NCI-H146 (cell line): ENCODE measurements at regions not wholly inside any gene's neighbourhood (a gene's known extent, or its start where the extent isn't known, plus 50 kb on each side); places are given as distances from the start of the nearest gene placed in this dataset.
A peak's percentile ranks its signal among the peaks of the same experiment; 100 is the strongest.

Experiments used
- DNase-seq: peaks from one replicate; lab custom pipeline; 2025; lab: John Stamatoyannopoulos, UW

GRCh38 chr18:78071166-78071710 lies 821.6 kb downstream of the GALR1 start:
- DNase-seq, result no peak

GRCh38 chr18:78071776-78072175 lies 822.1 kb downstream of the GALR1 start:
- DNase-seq, result no peak

- DNase-seq, result no peak
These were observed 822.7 kb downstream of the GALR1 start for GRCh38 chr18:78072375-78072774.

GRCh38 chr18:78073275-78073674 lies 823.6 kb downstream of the GALR1 start:
- DNase-seq, result no peak

- no peak for DNase-seq
These were observed 824.9 kb downstream of the GALR1 start for GRCh38 chr18:78074400-78075020.

GRCh38 chr18:78080081-78080480 lies 830.4 kb downstream of the GALR1 start:
- peak; percentile 86 for DNase-seq

- DNase-seq, result peak; percentile 70
These were observed 831.1 kb downstream of the GALR1 start for GRCh38 chr18:78080761-78081160.

GRCh38 chr18:78082816-78083215 lies 833.2 kb downstream of the GALR1 start:
- DNase-seq, result peak; percentile 97

- DNase-seq, result no peak
These were observed 835.9 kb downstream of the GALR1 start for GRCh38 chr18:78085241-78086185.

GRCh38 chr18:78086931-78087330 lies 837.3 kb downstream of the GALR1 start:
- no peak for DNase-seq

GRCh38 chr18:78087338-78087737 lies 837.7 kb downstream of the GALR1 start:
- no peak for DNase-seq

GRCh38 chr18:78090584-78090983 lies 840.9 kb downstream of the GALR1 start:
- DNase-seq, result peak; percentile 76

- DNase-seq, result no peak
These were observed 843.3 kb downstream of the GALR1 start for GRCh38 chr18:78092901-78093300.

GRCh38 chr18:78099979-78100588 lies 850.4 kb downstream of the GALR1 start:
- DNase-seq, result no peak

GRCh38 chr18:78101091-78101490 lies 851.4 kb downstream of the GALR1 start:
- DNase-seq, result no peak

- no peak for DNase-seq
These were observed 852.5 kb downstream of the GALR1 start for GRCh38 chr18:78102135-78102534.

GRCh38 chr18:78105611-78106010 lies 856.0 kb downstream of the GALR1 start:
- DNase-seq, result no peak

GRCh38 chr18:78106946-78107345 lies 857.3 kb downstream of the GALR1 start:
- no peak for DNase-seq

- DNase-seq, result no peak
These were observed 857.7 kb downstream of the GALR1 start for GRCh38 chr18:78107363-78107762.

- no peak for DNase-seq
These were observed 858.9 kb downstream of the GALR1 start for GRCh38 chr18:78108554-78108953.

GRCh38 chr18:78113136-78113939 lies 863.7 kb downstream of the GALR1 start:
- DNase-seq, result peak; percentile 14

- no peak for DNase-seq
These were observed 864.2 kb downstream of the GALR1 start for GRCh38 chr18:78113940-78114251.
